ENCODE measurements at regions not wholly inside any gene's neighbourhood (a gene's known extent, or its start where the extent isn't known, plus 50 kb on each side); places are given as distances from the start of the nearest gene placed in this dataset.

GRCh38 chr19:28715157-28715556, 497.8 kb downstream of the UQCRFS1 start:
- FAIRE-seq: no peak

GRCh38 chr19:28711411-28711810, 501.5 kb downstream of the UQCRFS1 start:
- FAIRE-seq: no peak
- DNase-seq (ENCODE audit: insufficient read length, low spot score): no peak
- TF ChIP-seq POLR2A (IDR thresholded peaks at IDR 0.05; ENCODE audit: low read depth, low read length) (no peak), POU2F2 (IDR thresholded peaks at IDR 0.05; ENCODE audit: low read depth, low read length) (no peak), SPI1 (IDR thresholded peaks at IDR 0.05; ENCODE audit: low read depth, low read length) (no peak), POLR2AphosphoS5 (IDR thresholded peaks at IDR 0.05; ENCODE audit: low read depth, low read length) (no peak), PAX5 (IDR thresholded peaks at IDR 0.05; ENCODE audit: insufficient read depth, low read length, severe bottlenecking) (no peak), TAF1 (IDR thresholded peaks at IDR 0.05; ENCODE audit: low read depth, low read length) (no peak)

More at GRCh38 chr19:28715157-28715556, 497.8 kb downstream of the UQCRFS1 start:
- no peak for TF ChIP-seq TAF1 (IDR thresholded peaks at IDR 0.05; ENCODE audit: low read depth, low read length)
- TF ChIP-seq POU2F2 (IDR thresholded peaks at IDR 0.05; ENCODE audit: low read depth, low read length): no peak
- no peak for TF ChIP-seq PAX5 (IDR thresholded peaks at IDR 0.05; ENCODE audit: insufficient read depth, low read length, severe bottlenecking)
- no peak for TF ChIP-seq SPI1 (IDR thresholded peaks at IDR 0.05; ENCODE audit: low read depth, low read length)
- no peak for TF ChIP-seq POLR2AphosphoS5 (IDR thresholded peaks at IDR 0.05; ENCODE audit: low read depth, low read length)
- TF ChIP-seq POLR2A (IDR thresholded peaks at IDR 0.05; ENCODE audit: low read depth, low read length): no peak
- DNase-seq (ENCODE audit: insufficient read length, low spot score): no peak

DNA sequence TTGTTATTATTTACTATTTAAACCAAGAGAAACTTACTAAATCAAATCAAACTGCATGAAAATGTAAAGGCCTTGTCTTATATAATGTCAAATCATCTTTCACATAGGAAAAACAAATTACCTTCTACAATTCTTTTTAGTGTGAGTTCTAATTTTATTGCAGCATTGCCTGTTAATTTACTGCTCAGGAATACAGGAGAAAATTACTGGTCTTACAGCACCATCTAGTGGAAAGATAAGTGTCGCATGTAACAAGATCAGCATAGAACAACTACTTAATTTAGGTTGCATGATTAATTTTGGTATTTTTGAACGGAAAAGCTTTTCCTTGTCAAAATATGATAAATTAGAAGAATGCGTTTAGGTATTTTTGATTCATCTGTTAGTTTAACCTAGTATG, 502.7 kb downstream of the UQCRFS1 start:
- DNase-seq (ENCODE audit: insufficient read length, low spot score): no peak
- FAIRE-seq: no peak

GRCh38 chr19:28706693-28707092, 506.3 kb downstream of the UQCRFS1 start:
- DNase-seq (ENCODE audit: insufficient read length, low spot score) (no peak), FAIRE-seq (no peak)
- TF ChIP-seq SPI1 (IDR thresholded peaks at IDR 0.05; ENCODE audit: low read depth, low read length) (no peak), TAF1 (IDR thresholded peaks at IDR 0.05; ENCODE audit: low read depth, low read length) (no peak), POLR2AphosphoS5 (IDR thresholded peaks at IDR 0.05; ENCODE audit: low read depth, low read length) (no peak), PAX5 (IDR thresholded peaks at IDR 0.05; ENCODE audit: insufficient read depth, low read length, severe bottlenecking) (no peak), POLR2A (IDR thresholded peaks at IDR 0.05; ENCODE audit: low read depth, low read length) (no peak), POU2F2 (IDR thresholded peaks at IDR 0.05; ENCODE audit: low read depth, low read length) (no peak)

More for the DNA sequence above, 502.7 kb downstream of the UQCRFS1 start:
- TF ChIP-seq POLR2AphosphoS5 (IDR thresholded peaks at IDR 0.05; ENCODE audit: low read depth, low read length): no peak
- no peak for TF ChIP-seq POLR2A (IDR thresholded peaks at IDR 0.05; ENCODE audit: low read depth, low read length)
- no peak for TF ChIP-seq TAF1 (IDR thresholded peaks at IDR 0.05; ENCODE audit: low read depth, low read length)
- TF ChIP-seq POU2F2 (IDR thresholded peaks at IDR 0.05; ENCODE audit: low read depth, low read length): no peak
- no peak for TF ChIP-seq SPI1 (IDR thresholded peaks at IDR 0.05; ENCODE audit: low read depth, low read length)
- TF ChIP-seq PAX5 (IDR thresholded peaks at IDR 0.05; ENCODE audit: insufficient read depth, low read length, severe bottlenecking): no peak

DNA sequence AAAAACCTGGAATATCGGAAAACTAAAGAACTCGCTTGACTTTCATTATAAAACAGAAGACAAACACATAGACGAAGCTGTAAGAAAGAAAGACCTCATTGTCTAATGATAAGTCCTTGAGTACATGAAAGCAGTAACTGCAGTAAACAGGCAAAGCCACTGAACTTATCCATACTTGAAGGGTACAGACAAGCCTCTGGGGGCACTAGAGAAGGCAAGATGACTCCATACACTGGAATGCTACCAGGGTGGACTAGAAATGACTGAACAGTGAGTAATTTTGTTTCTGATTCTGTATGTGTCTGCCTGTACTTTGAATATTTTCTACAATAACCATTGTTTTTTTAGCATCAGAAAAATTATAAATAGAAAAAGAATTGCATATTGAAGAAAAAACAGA, 507.9 kb downstream of the UQCRFS1 start:
- DNase-seq (ENCODE audit: insufficient read length, low spot score) (no peak), FAIRE-seq (no peak)
- no peak for TF ChIP-seq POU2F2 (IDR thresholded peaks at IDR 0.05; ENCODE audit: low read depth, low read length)
- no peak for TF ChIP-seq PAX5 (IDR thresholded peaks at IDR 0.05; ENCODE audit: insufficient read depth, low read length, severe bottlenecking)
- no peak for TF ChIP-seq POLR2AphosphoS5 (IDR thresholded peaks at IDR 0.05; ENCODE audit: low read depth, low read length)
- no peak for TF ChIP-seq TAF1 (IDR thresholded peaks at IDR 0.05; ENCODE audit: low read depth, low read length)
- TF ChIP-seq POLR2A (IDR thresholded peaks at IDR 0.05; ENCODE audit: low read depth, low read length): no peak
- no peak for TF ChIP-seq SPI1 (IDR thresholded peaks at IDR 0.05; ENCODE audit: low read depth, low read length)

DNA sequence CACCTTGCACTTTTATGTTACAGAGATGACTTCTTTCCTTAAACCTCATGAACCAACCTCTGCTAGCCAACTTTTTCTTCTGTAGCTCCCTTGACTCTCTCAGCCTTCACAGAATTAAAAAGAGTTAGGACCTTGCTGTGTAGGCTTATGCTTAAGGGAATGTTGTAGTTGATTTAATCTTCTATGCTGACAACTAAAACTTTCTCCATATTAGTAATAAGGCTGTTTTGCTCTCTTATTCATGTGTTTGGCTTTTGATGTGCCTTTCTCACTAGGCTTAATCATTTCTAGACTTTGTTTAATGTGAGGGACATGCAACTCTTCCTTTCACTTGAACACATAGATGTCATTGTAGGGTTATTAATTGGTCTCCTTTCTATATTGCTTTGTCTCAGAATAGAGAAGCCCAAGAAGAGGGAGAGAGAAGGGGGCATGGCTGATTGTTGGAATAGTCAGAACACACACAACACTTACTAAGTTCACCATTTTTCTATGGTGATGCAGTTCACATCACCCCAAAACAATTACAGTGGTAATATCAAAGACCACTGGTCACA, 509.5 kb downstream of the UQCRFS1 start:
- DNase-seq (ENCODE audit: insufficient read length, low spot score): no peak
- TF ChIP-seq POU2F2 (IDR thresholded peaks at IDR 0.05; ENCODE audit: low read depth, low read length) (no peak), POLR2AphosphoS5 (IDR thresholded peaks at IDR 0.05; ENCODE audit: low read depth, low read length) (no peak), TAF1 (IDR thresholded peaks at IDR 0.05; ENCODE audit: low read depth, low read length) (no peak), SPI1 (IDR thresholded peaks at IDR 0.05; ENCODE audit: low read depth, low read length) (no peak), POLR2A (IDR thresholded peaks at IDR 0.05; ENCODE audit: low read depth, low read length) (no peak), PAX5 (IDR thresholded peaks at IDR 0.05; ENCODE audit: insufficient read depth, low read length, severe bottlenecking) (no peak)
- no peak for FAIRE-seq

DNA sequence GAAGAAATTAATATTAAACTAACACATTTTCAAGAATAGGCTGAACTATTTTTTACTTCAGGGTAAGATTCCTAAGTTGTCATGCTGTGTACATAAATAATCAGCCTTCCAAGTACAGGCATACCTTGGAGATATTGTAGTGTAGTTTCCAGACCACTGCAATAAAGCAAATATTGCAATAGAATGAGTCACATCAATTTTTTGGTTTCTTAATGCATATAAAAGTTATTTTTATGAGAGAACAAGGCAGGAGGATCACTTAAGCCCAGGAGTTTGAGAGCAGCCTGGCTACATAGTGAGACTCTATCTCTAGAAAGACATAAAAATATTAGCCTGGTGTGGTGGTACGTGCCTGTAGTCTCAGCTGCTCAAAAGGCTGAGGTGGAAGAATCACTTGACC, 511.5 kb downstream of the UQCRFS1 start:
- DNase-seq (ENCODE audit: insufficient read length, low spot score) (no peak), FAIRE-seq (no peak)
- TF ChIP-seq SPI1 (IDR thresholded peaks at IDR 0.05; ENCODE audit: low read depth, low read length) (no peak), PAX5 (IDR thresholded peaks at IDR 0.05; ENCODE audit: insufficient read depth, low read length, severe bottlenecking) (no peak), POLR2AphosphoS5 (IDR thresholded peaks at IDR 0.05; ENCODE audit: low read depth, low read length) (no peak), POLR2A (IDR thresholded peaks at IDR 0.05; ENCODE audit: low read depth, low read length) (no peak), POU2F2 (IDR thresholded peaks at IDR 0.05; ENCODE audit: low read depth, low read length) (no peak), TAF1 (IDR thresholded peaks at IDR 0.05; ENCODE audit: low read depth, low read length) (no peak)

- no peak for TF ChIP-seq PAX5 (IDR thresholded peaks at IDR 0.05; ENCODE audit: insufficient read depth, low read length, severe bottlenecking)
- TF ChIP-seq SPI1 (IDR thresholded peaks at IDR 0.05; ENCODE audit: low read depth, low read length): no peak
- TF ChIP-seq POLR2AphosphoS5 (IDR thresholded peaks at IDR 0.05; ENCODE audit: low read depth, low read length): no peak
- TF ChIP-seq POLR2A (IDR thresholded peaks at IDR 0.05; ENCODE audit: low read depth, low read length): no peak
- no peak for TF ChIP-seq POU2F2 (IDR thresholded peaks at IDR 0.05; ENCODE audit: low read depth, low read length)
- TF ChIP-seq TAF1 (IDR thresholded peaks at IDR 0.05; ENCODE audit: low read depth, low read length): no peak
- FAIRE-seq (no peak), DNase-seq (ENCODE audit: insufficient read length, low spot score) (no peak)
These were observed 512.8 kb downstream of the UQCRFS1 start for GRCh38 chr19:28700176-28700575.

- no peak for FAIRE-seq
- TF ChIP-seq POLR2AphosphoS5 (IDR thresholded peaks at IDR 0.05; ENCODE audit: low read depth, low read length): no peak
- TF ChIP-seq PAX5 (IDR thresholded peaks at IDR 0.05; ENCODE audit: insufficient read depth, low read length, severe bottlenecking): no peak
- no peak for TF ChIP-seq POLR2A (IDR thresholded peaks at IDR 0.05; ENCODE audit: low read depth, low read length)
- no peak for TF ChIP-seq POU2F2 (IDR thresholded peaks at IDR 0.05; ENCODE audit: low read depth, low read length)
- TF ChIP-seq SPI1 (IDR thresholded peaks at IDR 0.05; ENCODE audit: low read depth, low read length): no peak
- TF ChIP-seq TAF1 (IDR thresholded peaks at IDR 0.05; ENCODE audit: low read depth, low read length): no peak
- DNase-seq (ENCODE audit: insufficient read length, low spot score): no peak
These were observed 515.6 kb downstream of the UQCRFS1 start for GRCh38 chr19:28697308-28697707.

All from GM12891 (cell line).